Activated T-cell treated with anti-CD3 and anti-CD28 coated beads, Interleukin-2, amount 50 U/mL, for 72 hours (primary cell): ENCODE measurements at regions not wholly inside any gene's neighbourhood (a gene's known extent, or its start where the extent isn't known, plus 50 kb on each side); places are given as distances from the start of the nearest gene placed in this dataset.

Experiments
- ATAC-seq, 2 donors: fragments of 150-1000 bp; cut with Tn5 transposase; replicated peaks in 1 of 2; 2 replicates each; pipeline ENCODE4 v1.10.0; 2021; ENCODE audit warnings: moderate library complexity in 2 of 2, mild to moderate bottlenecking in 1 of 2
- DNase-seq, 2 donors: peaks; one replicate each; pipeline ENCODE4 v3.0.0; 2021 to 2022; ENCODE audit warnings: mixed read lengths in 1 of 2
- H3K27ac Mint-ChIP-seq: one replicate; pipeline ENCODE4 v1.8.0; 2022; ENCODE audit warnings: mild to moderate bottlenecking, moderate library complexity, mixed read lengths
- H3K27me3 Mint-ChIP-seq: one replicate; pipeline ENCODE4 v1.8.0; 2022; ENCODE audit warnings: low read depth, mixed read lengths
- H3K36me3 Mint-ChIP-seq, 2 donors: one replicate each; pipeline ENCODE4 v1.8.0; 2022; ENCODE audit warnings: mixed read lengths in 2 of 2, mild to moderate bottlenecking in 1 of 2; ENCODE audit not compliant: insufficient read depth in 2 of 2
- H3K4me1 Mint-ChIP-seq: one replicate; pipeline ENCODE4 v1.8.0; 2022; ENCODE audit warnings: low read depth, mixed read lengths
- H3K4me3 Mint-ChIP-seq, 2 donors: one replicate each; pipeline ENCODE4 v1.8.0; 2022; ENCODE audit warnings: mild to moderate bottlenecking in 2 of 2, mixed read lengths in 2 of 2, moderate library complexity in 2 of 2
- H3K9me3 Mint-ChIP-seq, 2 donors: one replicate each; pipeline ENCODE4 v1.8.0; 2022; ENCODE audit warnings: mixed read lengths in 2 of 2

- Mint-ChIP-seq H3K36me3 (no peaks in the 10 kb centered on the region), H3K9me3 (no peaks in the 10 kb centered on the region), H3K4me3 (no peak overlapping the region), H3K27me3 (peaks cover 5% of the 10 kb centered on the region), H3K4me1 (no peaks in the 10 kb centered on the region), H3K27ac (no peak overlapping the region)
- ATAC-seq (no peak), DNase-seq (no peak)
These were observed 238.7 kb upstream of the PLET1 start for GRCh38 chr11:112499153-112499880.

- no peak for DNase-seq
- H3K27ac Mint-ChIP-seq, result no peak overlapping the region
- ATAC-seq, result no peak
- no peaks in the 10 kb centered on the region for H3K36me3 Mint-ChIP-seq
- no peaks in the 10 kb centered on the region for H3K9me3 Mint-ChIP-seq
- H3K4me1 Mint-ChIP-seq, result no peaks in the 10 kb centered on the region
- H3K27me3 Mint-ChIP-seq, result peaks cover 5% of the 10 kb centered on the region
- H3K4me3 Mint-ChIP-seq, result no peak overlapping the region
These were observed 239.2 kb upstream of the PLET1 start for GRCh38 chr11:112499881-112500204.

GRCh38 chr11:112503410-112503809 lies 242.8 kb upstream of the PLET1 start:
- Mint-ChIP-seq H3K9me3 (no peaks in the 10 kb centered on the region), H3K27me3 (peaks cover 14% of the 10 kb centered on the region), H3K4me1 (no peaks in the 10 kb centered on the region), H3K4me3 (no peak overlapping the region), H3K36me3 (no peaks in the 10 kb centered on the region), H3K27ac (no peak overlapping the region)
- ATAC-seq, result no peak
- no peak for DNase-seq

GRCh38 chr11:112504056-112504455 lies 243.4 kb upstream of the PLET1 start:
- Mint-ChIP-seq H3K27ac (no peak overlapping the region), H3K36me3 (no peaks in the 10 kb centered on the region), H3K27me3 (peaks cover 15% of the 10 kb centered on the region), H3K4me3 (no peak overlapping the region), H3K4me1 (no peaks in the 10 kb centered on the region), H3K9me3 (no peaks in the 10 kb centered on the region)
- DNase-seq, result no peak
- ATAC-seq, result no peak

- no peak overlapping the region for H3K27ac Mint-ChIP-seq
- H3K27me3 Mint-ChIP-seq, result peaks cover 12% of the 10 kb centered on the region
- ATAC-seq, result no peak
These were observed 246.2 kb upstream of the PLET1 start for GRCh38 chr11:112506852-112507251.

GRCh38 chr11:112507281-112507680 lies 246.6 kb upstream of the PLET1 start:
- H3K27me3 Mint-ChIP-seq, result peaks cover 10% of the 10 kb centered on the region
- DNase-seq, result no peak
- H3K4me3 Mint-ChIP-seq, result no peak overlapping the region
- no peak overlapping the region for H3K27ac Mint-ChIP-seq
- ATAC-seq, result no peak
- H3K36me3 Mint-ChIP-seq, result no peaks in the 10 kb centered on the region
- H3K4me1 Mint-ChIP-seq, result no peaks in the 10 kb centered on the region
- no peaks in the 10 kb centered on the region for H3K9me3 Mint-ChIP-seq

More at GRCh38 chr11:112506852-112507251, 246.2 kb upstream of the PLET1 start:
- no peak for DNase-seq
- Mint-ChIP-seq H3K4me3 (no peak overlapping the region), H3K36me3 (no peaks in the 10 kb centered on the region), H3K4me1 (no peaks in the 10 kb centered on the region), H3K9me3 (no peaks in the 10 kb centered on the region)

- Mint-ChIP-seq H3K4me3 (no peak overlapping the region), H3K27ac (no peak overlapping the region), H3K4me1 (no peaks in the 10 kb centered on the region), H3K36me3 (no peaks in the 10 kb centered on the region), H3K9me3 (no peaks in the 10 kb centered on the region), H3K27me3 (peaks cover 10% of the 10 kb centered on the region)
- ATAC-seq, result no peak
- DNase-seq, result no peak
These were observed 248.1 kb upstream of the PLET1 start for GRCh38 chr11:112508750-112509149.

GRCh38 chr11:112509300-112509699 lies 248.6 kb upstream of the PLET1 start:
- no peak overlapping the region for H3K27ac Mint-ChIP-seq
- no peaks in the 10 kb centered on the region for H3K9me3 Mint-ChIP-seq
- H3K4me1 Mint-ChIP-seq, result no peaks in the 10 kb centered on the region
- DNase-seq, result no peak
- no peak overlapping the region for H3K4me3 Mint-ChIP-seq
- no peak for ATAC-seq
- peaks cover 10% of the 10 kb centered on the region for H3K27me3 Mint-ChIP-seq
- H3K36me3 Mint-ChIP-seq, result no peaks in the 10 kb centered on the region

GRCh38 chr11:112511271-112511670 lies 250.6 kb upstream of the PLET1 start:
- Mint-ChIP-seq H3K27ac (no peak overlapping the region), H3K4me1 (no peaks in the 10 kb centered on the region), H3K9me3 (no peaks in the 10 kb centered on the region), H3K4me3 (no peak overlapping the region), H3K36me3 (no peaks in the 10 kb centered on the region), H3K27me3 (peaks cover 10% of the 10 kb centered on the region)
- peak in 1 of 2 donors; percentile 39 for ATAC-seq
- DNase-seq, result no peak

GRCh38 chr11:112511911-112512310 lies 251.3 kb upstream of the PLET1 start:
- Mint-ChIP-seq H3K4me1 (no peaks in the 10 kb centered on the region), H3K4me3 (no peak overlapping the region), H3K36me3 (no peaks in the 10 kb centered on the region), H3K27ac (no peak overlapping the region), H3K27me3 (peaks cover 10% of the 10 kb centered on the region), H3K9me3 (no peaks in the 10 kb centered on the region)
- DNase-seq, result no peak
- ATAC-seq, result no peak

GRCh38 chr11:112513417-112513816 lies 252.8 kb upstream of the PLET1 start:
- ATAC-seq (no peak), DNase-seq (no peak)
- Mint-ChIP-seq H3K4me3 (no peak overlapping the region), H3K36me3 (no peaks in the 10 kb centered on the region), H3K27me3 (peaks cover under 1% of the 10 kb centered on the region), H3K27ac (no peak overlapping the region), H3K4me1 (peaks cover 4% of the 10 kb centered on the region), H3K9me3 (no peaks in the 10 kb centered on the region)

- H3K27me3 Mint-ChIP-seq, result no peaks in the 10 kb centered on the region
- no peaks in the 10 kb centered on the region for H3K9me3 Mint-ChIP-seq
- H3K36me3 Mint-ChIP-seq, result no peaks in the 10 kb centered on the region
- ATAC-seq (no peak), DNase-seq (no peak)
- peaks cover 5% of the 10 kb centered on the region for H3K4me1 Mint-ChIP-seq
- no peak overlapping the region for H3K27ac Mint-ChIP-seq
- H3K4me3 Mint-ChIP-seq, result no peak overlapping the region
These were observed 253.5 kb upstream of the PLET1 start for GRCh38 chr11:112514011-112514740.

- Mint-ChIP-seq H3K36me3 (no peaks in the 10 kb centered on the region), H3K4me1 (peaks cover 5% of the 10 kb centered on the region), H3K27me3 (no peaks in the 10 kb centered on the region), H3K4me3 (no peak overlapping the region), H3K27ac (no peak overlapping the region), H3K9me3 (no peaks in the 10 kb centered on the region)
- DNase-seq, result no peak
- ATAC-seq, result no peak
These were observed 255.6 kb upstream of the PLET1 start for GRCh38 chr11:112516261-112516660.

- DNase-seq, result no peak
- Mint-ChIP-seq H3K4me1 (peaks cover 5% of the 10 kb centered on the region), H3K27ac (no peak overlapping the region), H3K9me3 (no peaks in the 10 kb centered on the region), H3K27me3 (no peaks in the 10 kb centered on the region), H3K4me3 (no peak overlapping the region), H3K36me3 (no peaks in the 10 kb centered on the region)
- no peak for ATAC-seq
These were observed 256.1 kb upstream of the PLET1 start for GRCh38 chr11:112516755-112517154.
